Testis (tissue), 2 donors: ENCODE measurements at regions not wholly inside any gene's neighbourhood (a gene's known extent, or its start where the extent isn't known, plus 50 kb on each side); places are given as distances from the start of the nearest gene placed in this dataset.

Source experiments
- DNase-seq: peaks from one replicate; pipeline ENCODE4 v3.0.0-alpha.2; 2019
- H3K27ac ChIP-seq, 2 donors: fragments of 200-600 bp; sonication (generic); one replicate each; pipeline ENCODE4 v1.5.1; 2019
- H3K27me3 ChIP-seq: fragments of 200-600 bp; sonication (generic); one replicate; pipeline ENCODE4 v1.5.1; 2019
- H3K36me3 ChIP-seq: fragments of 200-600 bp; sonication (generic); one replicate; pipeline ENCODE4 v1.5.1; 2017; ENCODE audit warnings: low read depth; ENCODE audit errors: missing control alignments
- H3K4me1 ChIP-seq: fragments of 200-600 bp; sonication (generic); one replicate; pipeline ENCODE4 v1.5.1; 2019
- H3K4me3 ChIP-seq, 2 donors: fragments of 200-600 bp; sonication (generic); one replicate each; pipeline ENCODE4 v1.5.1; 2017 to 2019
- H3K9me3 ChIP-seq: fragments of 200-600 bp; sonication (generic); one replicate; pipeline ENCODE4 v1.5.1; 2017
- POLR2A ChIP-seq: fragments of 450-650 bp; IDR thresholded peaks from one replicate; pipeline ENCODE4 v1.6.1; 2017; ENCODE audit warnings: antibody characterized with exemption, mild to moderate bottlenecking, moderate library complexity
- WGBS, 2 donors: methylation state at CpG; one replicate each; pipeline ENCODE4 v1.1.5; 2018; 5-methylcytosine and 5-hydroxymethylcytosine counted together
- intact Hi-C: fragments of 100-400 bp; cut with DNase I; formaldehyde crosslinking; loops from one replicate; pipeline ENCODE4 v1.15.1; 2023; ENCODE audit warnings: low total_unique reads
- TF ChIP-seq, protein P1 (sequence below), 3 experiments: fragments of 450-650 bp in 2 of 3; fragments of 200-600 bp in 1 of 3; sonication (generic) in 1 of 3; IDR thresholded peaks; one replicate each; pipeline ENCODE4 v1.5.1; 2016 to 2019; ENCODE audit warnings: antibody characterized with exemption in 3 of 3, mild to moderate bottlenecking in 2 of 3, moderate library complexity in 1 of 3

DNA sequence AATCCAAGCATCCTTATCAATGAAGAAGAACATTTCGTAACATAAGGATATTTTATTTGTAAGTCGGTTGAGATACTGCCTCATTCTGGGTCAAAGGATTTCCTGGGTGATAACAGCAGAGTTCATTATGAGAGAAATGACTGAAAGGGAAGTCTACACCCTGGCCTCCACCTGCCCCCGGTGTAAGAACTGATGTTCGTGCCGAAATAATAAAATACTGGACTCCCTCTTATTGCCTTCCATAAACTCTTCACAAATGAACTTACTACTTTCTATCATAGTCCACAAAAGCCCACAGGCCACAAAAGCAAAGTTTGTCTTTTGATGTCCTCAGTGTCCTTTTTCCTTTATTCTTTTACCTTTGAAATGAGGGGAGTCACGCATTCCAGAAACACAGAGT, 174.4 kb downstream of the SERPINI1 start:
- Histone ChIP-seq H3K4me1 (no peaks in the 10 kb centered on the region), H3K36me3 (no peaks in the 10 kb centered on the region), H3K27me3 (no peaks in the 10 kb centered on the region), H3K27ac (no peak overlapping the region), H3K9me3 (no peaks in the 10 kb centered on the region), H3K4me3 (no peak overlapping the region)
- intact Hi-C loops, result no loop called here
- no peak for TF ChIP-seq POLR2A
- TF ChIP-seq, protein P1, sequence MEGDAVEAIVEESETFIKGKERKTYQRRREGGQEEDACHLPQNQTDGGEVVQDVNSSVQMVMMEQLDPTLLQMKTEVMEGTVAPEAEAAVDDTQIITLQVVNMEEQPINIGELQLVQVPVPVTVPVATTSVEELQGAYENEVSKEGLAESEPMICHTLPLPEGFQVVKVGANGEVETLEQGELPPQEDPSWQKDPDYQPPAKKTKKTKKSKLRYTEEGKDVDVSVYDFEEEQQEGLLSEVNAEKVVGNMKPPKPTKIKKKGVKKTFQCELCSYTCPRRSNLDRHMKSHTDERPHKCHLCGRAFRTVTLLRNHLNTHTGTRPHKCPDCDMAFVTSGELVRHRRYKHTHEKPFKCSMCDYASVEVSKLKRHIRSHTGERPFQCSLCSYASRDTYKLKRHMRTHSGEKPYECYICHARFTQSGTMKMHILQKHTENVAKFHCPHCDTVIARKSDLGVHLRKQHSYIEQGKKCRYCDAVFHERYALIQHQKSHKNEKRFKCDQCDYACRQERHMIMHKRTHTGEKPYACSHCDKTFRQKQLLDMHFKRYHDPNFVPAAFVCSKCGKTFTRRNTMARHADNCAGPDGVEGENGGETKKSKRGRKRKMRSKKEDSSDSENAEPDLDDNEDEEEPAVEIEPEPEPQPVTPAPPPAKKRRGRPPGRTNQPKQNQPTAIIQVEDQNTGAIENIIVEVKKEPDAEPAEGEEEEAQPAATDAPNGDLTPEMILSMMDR (IDR thresholded peaks at IDR 0.05), result no peak
- no peak for DNase-seq
- WGBS, 2 donors, result 70 to 73% methylated on average over 6 of the region's 6 CpGs

DNA sequence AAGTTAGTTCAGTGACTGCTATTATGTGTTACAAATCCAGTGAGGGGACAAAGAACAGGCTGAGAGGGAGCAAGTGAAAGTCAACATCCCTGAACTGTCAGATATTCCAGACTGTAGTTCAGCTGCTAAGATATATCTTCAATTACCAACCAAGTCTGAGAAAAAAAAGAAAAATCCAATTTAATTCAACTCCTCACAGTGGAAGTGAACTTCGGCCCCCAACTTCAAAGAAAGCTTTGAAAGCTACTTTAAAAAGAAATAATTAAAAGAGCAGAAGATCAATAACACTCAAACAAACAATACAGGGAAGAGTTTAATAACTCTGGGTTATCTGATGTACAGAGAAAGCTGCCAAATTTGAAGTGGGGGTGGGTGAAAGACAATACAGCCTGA, 174.0 kb downstream of the SERPINI1 start:
- Histone ChIP-seq H3K27ac (no peak overlapping the region), H3K4me3 (no peak overlapping the region), H3K36me3 (no peaks in the 10 kb centered on the region), H3K9me3 (no peaks in the 10 kb centered on the region), H3K4me1 (no peaks in the 10 kb centered on the region), H3K27me3 (no peaks in the 10 kb centered on the region)
- TF ChIP-seq POLR2A, result no peak
- TF ChIP-seq, protein P1 (IDR thresholded peaks at IDR 0.05), result no peak
- intact Hi-C loops, result no loop called here
- DNase-seq, result no peak
- WGBS, 2 donors, result 81 to 95% methylated on average over 1 of the region's 1 CpG

DNA sequence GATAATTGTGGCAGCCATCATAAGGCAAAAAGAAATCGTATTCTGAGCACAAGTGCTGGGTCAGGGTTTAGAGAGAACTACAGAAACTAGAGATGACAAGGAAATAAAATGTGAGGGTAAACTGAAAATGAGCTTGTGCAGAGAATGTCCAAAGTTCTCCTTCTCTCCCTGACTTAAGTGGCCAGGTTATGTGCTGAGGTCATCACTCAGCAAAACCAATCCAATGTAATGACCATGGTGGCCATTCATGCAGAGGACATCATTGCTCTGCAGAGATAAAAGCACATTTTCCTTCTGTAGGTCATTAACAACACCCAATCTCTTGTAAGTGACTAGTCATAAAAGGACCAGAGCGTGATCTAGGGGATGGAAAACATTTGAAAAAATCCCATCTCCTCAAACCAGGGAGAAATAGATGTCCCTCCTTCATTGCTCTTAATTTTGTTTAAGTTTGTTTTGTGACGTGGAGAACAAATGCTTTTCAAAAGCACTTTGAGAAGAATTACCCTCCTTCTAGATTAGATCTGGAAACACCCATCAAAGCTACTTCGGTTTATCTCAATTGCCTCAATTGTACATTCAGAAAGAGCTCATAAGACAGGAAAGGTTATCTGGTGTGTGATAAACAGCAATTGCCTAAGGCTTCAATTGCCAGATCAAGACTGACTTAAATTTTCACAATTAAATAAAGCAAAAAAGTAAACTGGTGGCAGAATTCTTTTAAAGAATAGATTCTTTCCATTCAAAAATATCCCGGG, 173.4 kb downstream of the SERPINI1 start:
- Histone ChIP-seq H3K27ac (no peak overlapping the region), H3K4me3 (no peak overlapping the region), H3K36me3 (no peaks in the 10 kb centered on the region), H3K4me1 (no peaks in the 10 kb centered on the region), H3K27me3 (no peaks in the 10 kb centered on the region), H3K9me3 (no peaks in the 10 kb centered on the region)
- DNase-seq, result no peak
- 66 to 68% methylated on average over 5 of the region's 5 CpGs for WGBS, 2 donors
- intact Hi-C loops, result no loop called here
- TF ChIP-seq, protein P1 (IDR thresholded peaks at IDR 0.05), result no peak
- TF ChIP-seq POLR2A, result no peak

DNA sequence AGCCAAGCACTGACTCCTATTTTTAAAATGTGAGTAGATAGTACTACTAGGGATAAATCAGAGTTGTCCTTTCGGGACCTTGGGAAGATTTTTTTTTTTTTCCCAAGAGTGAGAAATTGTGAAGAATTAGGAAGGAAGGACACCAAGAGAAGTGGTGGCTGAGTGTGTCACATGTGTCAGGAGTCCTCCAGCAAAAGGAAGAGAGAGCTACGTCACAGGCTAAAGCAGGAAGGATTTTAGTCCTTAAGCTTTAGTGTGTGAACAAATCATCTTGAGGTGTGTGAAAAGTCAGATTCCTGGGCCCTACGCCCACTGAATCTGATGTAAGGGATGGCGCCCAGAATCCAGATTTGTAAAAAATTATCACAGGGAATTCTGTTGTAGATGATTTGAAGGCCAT, 172.7 kb downstream of the SERPINI1 start:
- H3K36me3 ChIP-seq, result no peaks in the 10 kb centered on the region
- H3K4me3 ChIP-seq, result no peak overlapping the region
- H3K4me1 ChIP-seq, result no peaks in the 10 kb centered on the region
- intact Hi-C loops, result no loop called here
- no peaks in the 10 kb centered on the region for H3K27me3 ChIP-seq
- TF ChIP-seq, protein P1 (IDR thresholded peaks at IDR 0.05), result no peak
- TF ChIP-seq POLR2A, result no peak
- no peaks in the 10 kb centered on the region for H3K9me3 ChIP-seq
- no peak for DNase-seq
- 87 to 90% methylated on average over 4 of the region's 4 CpGs for WGBS, 2 donors
- no peak overlapping the region for H3K27ac ChIP-seq

DNA sequence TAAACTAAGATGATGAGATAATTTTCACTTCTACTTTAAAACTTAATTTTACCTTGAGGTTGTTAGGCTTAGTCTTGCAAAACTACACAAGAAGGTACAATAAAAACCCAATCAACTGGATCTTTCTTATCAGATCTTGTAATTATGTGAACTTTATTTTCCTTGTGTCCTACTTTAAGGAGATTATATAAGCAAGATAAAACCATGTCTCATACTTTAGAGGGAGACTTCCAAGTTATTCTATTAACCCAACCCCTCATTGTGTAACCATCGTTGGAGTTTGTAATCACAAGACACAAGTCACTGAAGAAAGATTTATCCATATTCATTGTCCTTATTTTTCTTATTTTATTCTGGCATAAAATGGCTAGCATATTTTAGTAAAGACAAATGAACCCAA, 165.6 kb downstream of the SERPINI1 start:
- WGBS, 2 donors, result 83 to 85% methylated on average over 1 of the region's 1 CpG
- no peaks in the 10 kb centered on the region for H3K27me3 ChIP-seq
- H3K27ac ChIP-seq, result no peak overlapping the region
- intact Hi-C loops, result no loop called here
- H3K4me3 ChIP-seq, result no peak overlapping the region
- H3K9me3 ChIP-seq, result no peaks in the 10 kb centered on the region
- no peak for DNase-seq
- H3K36me3 ChIP-seq, result no peaks in the 10 kb centered on the region
- peaks cover 3% of the 10 kb centered on the region for H3K4me1 ChIP-seq
- TF ChIP-seq, protein P1 (IDR thresholded peaks at IDR 0.05), result no peak
- no peak for TF ChIP-seq POLR2A
